Activated T-cell treated with anti-CD3 and anti-CD28 coated beads, Interleukin-2, amount 50 U/mL, for 24 hours (primary cell): ENCODE measurements at regions not wholly inside any gene's neighbourhood (a gene's known extent, or its start where the extent isn't known, plus 50 kb on each side); places are given as distances from the start of the nearest gene placed in this dataset.

Experiments used
- DNase-seq: peaks from one replicate; pipeline ENCODE4 v3.0.0-alpha.2; 2020
- H3K27ac Mint-ChIP-seq: 2 replicates; pipeline ENCODE4 v1.8.0; 2020; ENCODE audit warnings: mild to moderate bottlenecking, mixed read lengths
- H3K27me3 Mint-ChIP-seq: 2 replicates; pipeline ENCODE4 v1.8.0; 2020; ENCODE audit warnings: mixed read lengths
- H3K36me3 Mint-ChIP-seq: 2 replicates; pipeline ENCODE4 v1.8.0; 2020; ENCODE audit warnings: low read depth, mixed read lengths
- H3K4me1 Mint-ChIP-seq: 2 replicates; pipeline ENCODE4 v1.8.0; 2020; ENCODE audit warnings: low read depth, mixed read lengths
- H3K4me3 Mint-ChIP-seq: 2 replicates; pipeline ENCODE4 v1.8.0; 2020; ENCODE audit warnings: mild to moderate bottlenecking, moderate library complexity, mixed read lengths
- H3K9me3 Mint-ChIP-seq: 2 replicates; pipeline ENCODE4 v1.8.0; 2020; ENCODE audit warnings: mixed read lengths

- H3K4me1 Mint-ChIP-seq = no peaks in the 10 kb centered on the region
- H3K9me3 Mint-ChIP-seq = no peaks in the 10 kb centered on the region
- no peaks in the 10 kb centered on the region for H3K36me3 Mint-ChIP-seq
- no peak for DNase-seq
- H3K27me3 Mint-ChIP-seq = peaks cover 67% of the 10 kb centered on the region
- H3K27ac Mint-ChIP-seq = no peak overlapping the region
- no peak overlapping the region for H3K4me3 Mint-ChIP-seq
These were observed 125.3 kb downstream of the RBFOX3 start for GRCh38 chr17:79485419-79485985.

DNA sequence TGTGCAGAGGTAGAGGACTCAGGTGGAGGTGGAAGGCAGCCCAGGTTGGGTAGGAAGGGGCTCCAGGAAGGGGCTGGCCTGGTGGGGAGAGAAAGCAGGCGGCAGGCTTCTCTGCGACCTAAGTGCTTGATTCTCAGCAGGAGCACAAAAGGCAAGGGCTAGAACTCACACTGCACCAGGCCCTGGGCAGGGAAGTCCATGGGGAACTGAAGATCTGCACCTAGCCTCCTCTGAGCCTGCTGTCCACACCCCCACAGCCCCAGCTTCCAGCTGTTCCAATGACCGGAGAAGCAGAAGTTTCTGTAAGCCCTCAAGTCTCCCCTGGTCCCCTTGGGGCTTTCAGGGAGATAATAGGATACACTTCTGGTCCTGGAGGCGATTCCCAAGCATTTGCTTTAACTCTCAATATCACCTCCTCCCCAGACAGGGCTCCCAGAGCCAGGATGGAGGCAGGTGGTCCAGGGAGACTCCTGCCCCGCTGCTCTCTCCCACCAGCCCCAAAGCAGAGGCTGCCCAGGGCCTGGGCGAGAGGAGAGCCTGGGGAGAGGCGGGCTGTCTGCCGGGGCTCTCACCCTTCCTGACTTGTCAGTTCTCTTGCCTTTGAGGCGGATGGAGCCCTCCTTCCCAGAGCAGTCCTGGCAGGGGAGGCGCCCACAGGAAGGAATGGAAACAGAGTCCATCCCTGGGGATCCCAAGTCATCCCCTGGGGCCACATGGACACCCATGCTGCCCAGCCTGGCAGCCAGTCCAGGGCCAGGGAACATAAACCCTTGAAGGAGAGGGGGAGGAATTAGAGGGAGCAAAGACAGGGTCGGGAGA lies 126.0 kb downstream of the RBFOX3 start:
- no peak for DNase-seq
- H3K27me3 Mint-ChIP-seq = peaks cover 71% of the 10 kb centered on the region
- H3K9me3 Mint-ChIP-seq = no peaks in the 10 kb centered on the region
- H3K4me3 Mint-ChIP-seq = no peak overlapping the region
- no peak overlapping the region for H3K27ac Mint-ChIP-seq
- H3K4me1 Mint-ChIP-seq = no peaks in the 10 kb centered on the region
- no peaks in the 10 kb centered on the region for H3K36me3 Mint-ChIP-seq

DNA sequence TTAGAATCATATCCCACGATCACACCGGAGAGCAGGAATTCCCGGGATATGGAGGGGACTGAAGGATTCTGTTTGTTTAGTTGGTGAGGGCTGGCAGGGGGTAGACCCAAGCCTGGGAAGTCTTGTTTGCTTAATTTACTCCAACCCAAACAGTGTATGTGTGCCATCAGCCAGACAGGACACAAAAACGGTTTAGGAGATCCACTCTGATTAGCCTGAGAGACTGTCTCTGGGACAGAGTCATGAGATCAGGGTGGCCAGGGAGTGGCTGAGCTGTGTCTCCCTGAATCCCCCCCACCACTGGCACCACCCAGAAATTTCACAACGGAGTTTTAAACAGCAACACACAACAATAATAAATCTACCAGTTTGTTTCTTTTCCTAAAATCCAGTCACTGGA lies 127.0 kb downstream of the RBFOX3 start:
- no peak for DNase-seq
- H3K27me3 Mint-ChIP-seq = peaks cover 72% of the 10 kb centered on the region
- H3K4me1 Mint-ChIP-seq = no peaks in the 10 kb centered on the region
- no peaks in the 10 kb centered on the region for H3K9me3 Mint-ChIP-seq
- no peaks in the 10 kb centered on the region for H3K36me3 Mint-ChIP-seq
- H3K4me3 Mint-ChIP-seq = no peak overlapping the region
- H3K27ac Mint-ChIP-seq = no peak overlapping the region

GRCh38 chr17:79482727-79483521 lies 127.9 kb downstream of the RBFOX3 start:
- Mint-ChIP-seq H3K9me3 (no peaks in the 10 kb centered on the region), H3K36me3 (no peaks in the 10 kb centered on the region), H3K4me3 (no peak overlapping the region), H3K4me1 (no peaks in the 10 kb centered on the region), H3K27ac (no peak overlapping the region), H3K27me3 (peaks cover 79% of the 10 kb centered on the region)
- DNase-seq = no peak

GRCh38 chr17:79479876-79480275 lies 131.0 kb downstream of the RBFOX3 start:
- Mint-ChIP-seq H3K27ac (no peak overlapping the region), H3K4me3 (no peak overlapping the region), H3K4me1 (no peaks in the 10 kb centered on the region), H3K27me3 (peaks cover 73% of the 10 kb centered on the region), H3K36me3 (no peaks in the 10 kb centered on the region), H3K9me3 (no peaks in the 10 kb centered on the region)
- DNase-seq = no peak

DNA sequence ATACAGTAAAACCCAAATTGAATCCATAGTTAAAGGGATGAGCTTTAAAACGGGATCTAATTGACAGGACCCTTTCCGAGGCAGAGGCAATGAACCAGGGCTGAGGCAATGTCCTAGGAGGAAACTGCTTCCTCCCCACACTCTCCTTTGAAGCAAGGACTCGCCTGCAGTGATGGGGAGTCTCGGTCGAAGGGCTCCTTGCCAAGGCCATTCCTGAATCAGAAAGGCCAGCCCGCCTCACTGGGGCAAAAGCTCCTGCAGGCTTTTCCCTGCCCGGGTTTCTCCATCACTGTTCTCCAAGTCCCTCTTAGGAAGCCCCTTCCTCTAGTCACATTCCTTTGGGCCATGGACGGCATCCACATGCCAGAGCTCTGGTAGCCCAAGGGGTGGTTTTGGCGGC lies 132.0 kb downstream of the RBFOX3 start:
- no peak overlapping the region for H3K4me3 Mint-ChIP-seq
- H3K27ac Mint-ChIP-seq = no peak overlapping the region
- H3K27me3 Mint-ChIP-seq = peaks cover 71% of the 10 kb centered on the region
- H3K4me1 Mint-ChIP-seq = no peaks in the 10 kb centered on the region
- DNase-seq = no peak
- no peaks in the 10 kb centered on the region for H3K9me3 Mint-ChIP-seq
- H3K36me3 Mint-ChIP-seq = no peaks in the 10 kb centered on the region

DNA sequence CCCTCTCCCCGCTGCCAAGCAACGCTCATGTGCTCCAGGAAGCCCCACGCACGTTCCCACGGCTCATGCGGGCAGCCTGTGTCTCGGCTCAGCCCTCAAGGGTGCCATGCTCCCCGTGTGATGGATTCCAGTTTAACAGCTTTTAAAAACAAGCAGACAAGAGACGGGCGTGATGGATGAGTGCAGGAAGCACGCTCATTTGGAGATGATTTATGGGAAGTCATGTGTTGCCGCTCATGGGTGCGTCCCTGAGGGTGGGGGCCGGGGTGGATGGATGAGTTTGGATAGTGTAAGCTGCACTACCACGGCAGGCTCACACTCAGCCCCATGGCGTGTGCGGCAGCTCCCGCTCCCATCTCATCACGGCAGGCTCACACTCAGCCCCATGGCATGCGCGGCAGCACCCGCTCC lies 132.8 kb downstream of the RBFOX3 start:
- H3K9me3 Mint-ChIP-seq = no peaks in the 10 kb centered on the region
- peaks cover 67% of the 10 kb centered on the region for H3K27me3 Mint-ChIP-seq
- H3K4me3 Mint-ChIP-seq = no peak overlapping the region
- DNase-seq = no peak
- H3K36me3 Mint-ChIP-seq = no peaks in the 10 kb centered on the region
- no peak overlapping the region for H3K27ac Mint-ChIP-seq
- H3K4me1 Mint-ChIP-seq = no peaks in the 10 kb centered on the region

DNA sequence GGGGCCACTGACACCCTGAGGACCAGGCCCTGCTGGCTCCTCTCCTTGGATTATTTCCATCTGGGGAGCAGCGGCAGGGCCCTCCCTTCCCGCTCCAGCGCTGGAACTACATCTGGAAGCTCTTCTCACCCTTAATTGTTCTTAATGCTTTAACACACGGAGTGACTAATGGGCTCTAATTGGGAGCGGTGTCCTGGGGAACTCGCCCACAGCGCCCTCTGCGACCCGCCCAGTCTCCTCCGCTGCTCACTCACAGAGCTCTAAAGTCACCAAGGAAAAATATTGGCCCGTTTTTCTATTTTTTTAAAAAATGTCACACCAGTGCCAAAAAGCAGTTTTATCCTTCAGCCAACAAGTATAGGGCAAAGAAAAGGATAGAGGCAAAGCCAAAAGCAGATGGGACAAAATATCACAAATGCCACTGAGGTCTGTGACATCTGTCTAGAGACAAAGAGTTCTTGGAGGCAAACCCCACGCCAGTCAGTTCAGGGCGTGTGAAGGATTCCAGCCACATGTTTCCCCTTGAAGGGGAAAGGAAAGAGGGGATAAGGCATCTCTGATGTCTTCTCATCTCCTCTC lies 134.7 kb downstream of the RBFOX3 start:
- Mint-ChIP-seq H3K27me3 (peaks cover 48% of the 10 kb centered on the region), H3K27ac (no peak overlapping the region), H3K9me3 (no peaks in the 10 kb centered on the region)

GRCh38 chr17:79473876-79474440 lies 136.9 kb downstream of the RBFOX3 start:
- no peak for DNase-seq
- H3K27ac Mint-ChIP-seq = no peak overlapping the region
- H3K4me3 Mint-ChIP-seq = no peak overlapping the region
- H3K9me3 Mint-ChIP-seq = no peaks in the 10 kb centered on the region
- peaks cover 39% of the 10 kb centered on the region for H3K27me3 Mint-ChIP-seq
- H3K36me3 Mint-ChIP-seq = no peaks in the 10 kb centered on the region
- no peaks in the 10 kb centered on the region for H3K4me1 Mint-ChIP-seq

More for the DNA sequence above, 134.7 kb downstream of the RBFOX3 start:
- Mint-ChIP-seq H3K4me1 (no peaks in the 10 kb centered on the region), H3K36me3 (no peaks in the 10 kb centered on the region), H3K4me3 (no peak overlapping the region)
- DNase-seq = no peak

DNA sequence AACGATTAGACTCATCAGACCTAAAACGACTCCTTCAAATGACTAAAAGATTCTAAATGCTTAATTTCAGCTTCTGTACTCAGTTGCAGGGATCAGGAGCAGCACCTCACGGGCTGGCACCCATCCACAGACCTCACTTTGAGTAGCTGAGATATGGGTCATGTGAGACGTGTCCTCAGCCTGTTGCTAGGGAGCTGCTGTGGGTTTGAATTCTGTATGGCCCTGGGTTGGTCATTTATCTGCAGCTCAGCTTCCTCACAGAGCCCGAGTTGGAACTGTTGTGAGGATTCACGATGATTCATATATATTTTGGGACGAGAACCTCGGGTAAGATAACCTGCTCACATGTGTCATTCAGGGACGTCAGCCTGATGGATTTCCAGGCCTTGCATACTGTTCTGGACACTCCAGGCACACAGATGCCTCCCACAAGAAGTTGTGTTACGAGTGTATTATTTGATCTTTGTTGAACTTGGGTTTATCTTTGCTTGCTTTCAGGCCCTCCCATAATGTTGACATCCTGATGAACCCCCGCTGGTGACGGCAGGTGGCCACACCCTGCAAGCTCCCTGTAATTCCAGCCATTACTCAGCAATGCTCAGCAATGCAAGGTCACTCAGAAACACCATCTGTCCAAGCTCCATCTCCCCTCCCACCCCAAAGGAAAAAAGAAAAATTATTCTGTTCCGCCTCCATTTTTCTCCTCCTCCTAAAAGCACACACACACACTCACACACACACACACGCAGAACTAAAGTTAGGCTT lies 137.6 kb downstream of the RBFOX3 start:
- no peak for DNase-seq
- no peak overlapping the region for H3K4me3 Mint-ChIP-seq
- H3K9me3 Mint-ChIP-seq = no peaks in the 10 kb centered on the region
- H3K27me3 Mint-ChIP-seq = peaks cover 35% of the 10 kb centered on the region
- no peaks in the 10 kb centered on the region for H3K4me1 Mint-ChIP-seq
- no peak overlapping the region for H3K27ac Mint-ChIP-seq
- H3K36me3 Mint-ChIP-seq = no peaks in the 10 kb centered on the region

DNA sequence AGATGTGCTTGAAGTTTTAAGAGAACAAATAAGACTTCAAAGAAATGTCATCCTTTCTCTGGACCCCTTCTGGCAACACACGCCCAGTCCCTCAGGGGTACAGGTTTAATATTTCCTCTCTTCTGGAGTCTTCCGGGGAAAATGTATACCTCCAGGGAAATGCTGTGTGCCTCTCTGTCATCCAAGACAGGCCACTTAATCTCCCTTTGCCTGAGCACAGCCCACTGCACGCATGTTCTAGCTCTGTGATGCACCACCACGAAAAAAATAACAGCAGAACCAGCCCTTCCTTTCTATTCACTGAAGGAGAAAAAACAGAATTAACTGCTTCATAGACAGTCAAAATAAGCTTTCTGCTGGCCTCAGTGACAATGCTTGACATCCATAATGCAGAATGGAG lies 140.1 kb downstream of the RBFOX3 start:
- Mint-ChIP-seq H3K36me3 (no peaks in the 10 kb centered on the region), H3K27ac (no peak overlapping the region), H3K4me1 (no peaks in the 10 kb centered on the region), H3K9me3 (no peaks in the 10 kb centered on the region), H3K27me3 (peaks cover 23% of the 10 kb centered on the region), H3K4me3 (no peak overlapping the region)
- no peak for DNase-seq

DNA sequence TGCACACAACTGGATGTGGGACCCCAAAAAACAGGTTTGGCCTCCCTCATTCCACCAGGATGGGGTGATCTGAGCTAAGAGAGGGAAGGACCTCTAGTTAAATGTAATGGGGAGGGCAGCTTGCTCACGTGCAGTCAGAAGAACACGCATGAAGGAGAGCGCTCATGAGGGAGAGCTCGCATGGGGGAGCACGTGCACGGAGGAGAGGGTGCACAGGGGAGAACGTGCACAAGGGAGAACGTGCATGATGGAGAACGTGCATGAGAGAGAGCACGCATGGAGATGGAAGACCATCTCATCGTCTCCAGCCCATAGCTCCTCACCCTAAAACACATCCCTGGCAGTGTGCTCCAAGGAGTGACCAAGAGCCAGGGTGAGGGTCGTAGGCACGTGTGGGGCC lies 141.2 kb downstream of the RBFOX3 start:
- Mint-ChIP-seq H3K27ac (no peak overlapping the region), H3K4me3 (no peak overlapping the region), H3K27me3 (peaks cover 14% of the 10 kb centered on the region), H3K4me1 (no peaks in the 10 kb centered on the region), H3K36me3 (no peaks in the 10 kb centered on the region), H3K9me3 (no peaks in the 10 kb centered on the region)
- DNase-seq = no peak

GRCh38 chr17:79468183-79468944 lies 142.5 kb downstream of the RBFOX3 start:
- DNase-seq = no peak

More at GRCh38 chr17:79468183-79468944, 142.5 kb downstream of the RBFOX3 start:
- Mint-ChIP-seq H3K4me3 (no peak overlapping the region), H3K9me3 (no peaks in the 10 kb centered on the region), H3K4me1 (no peaks in the 10 kb centered on the region), H3K27me3 (peaks cover 7% of the 10 kb centered on the region), H3K27ac (no peak overlapping the region), H3K36me3 (no peaks in the 10 kb centered on the region)
